ENCODE measurements at regions not wholly inside any gene's neighbourhood (a gene's known extent, or its start where the extent isn't known, plus 50 kb on each side); places are given as distances from the start of the nearest gene placed in this dataset.

- TF ChIP-seq CLOCK (CRISPR knock-in tag; IDR thresholded peaks at IDR 0.05; ENCODE audit: borderline replicate concordance) (no peak), THRAP3 (IDR thresholded peaks at IDR 0.05; ENCODE audit: borderline replicate concordance) (no peak), NELFE (IDR thresholded peaks at IDR 0.05; ENCODE audit: insufficient read depth, insufficient read length) (no peak), STAT5B (CRISPR knock-in tag; IDR thresholded peaks at IDR 0.05) (no peak), CSDE1 (IDR thresholded peaks at IDR 0.05) (no peak), BHLHE40 (IDR thresholded peaks at IDR 0.05; ENCODE audit: low read length) (peak; percentile 56), ELF1 (tag; IDR thresholded peaks at IDR 0.05) (no peak), PPARD (CRISPR knock-in tag; IDR thresholded peaks at IDR 0.05) (no peak), XRCC4 (IDR thresholded peaks at IDR 0.05; ENCODE audit: extremely low read depth, insufficient read depth, insufficient read length) (no peak), CBFA2T3 (IDR thresholded peaks at IDR 0.05) (peak; percentile 96), ESRRB (CRISPR knock-in tag; IDR thresholded peaks at IDR 0.05; ENCODE audit: borderline replicate concordance) (no peak), ZBTB8A (IDR thresholded peaks at IDR 0.05; ENCODE audit: partially characterized antibody) (no peak), HOMEZ (CRISPR knock-in tag; IDR thresholded peaks at IDR 0.05) (no peak), ARID3B (CRISPR knock-in tag; IDR thresholded peaks at IDR 0.05; ENCODE audit: borderline replicate concordance) (no peak), ZNF280B (CRISPR knock-in tag; IDR thresholded peaks at IDR 0.05) (no peak), FOXP1 (CRISPR knock-in tag; IDR thresholded peaks at IDR 0.05) (no peak), CEBPG (CRISPR knock-in tag; IDR thresholded peaks at IDR 0.05) (no peak), CEBPG (tag; conservative IDR thresholded peaks at IDR 0.05 in 1 of 2, IDR thresholded peaks at IDR 0.05 in 1 of 2) (no peak), ATF3 (IDR thresholded peaks at IDR 0.05) (peak; percentile 72; the same call in 1 of the 2 replicates), ATF3 (CRISPR knock-in tag; conservative IDR thresholded peaks at IDR 0.05) (0 out of 2 replicates have a peak, but pooled peaks have one; percentile 31), ZNF79 (CRISPR knock-in tag; IDR thresholded peaks at IDR 0.05; ENCODE audit: low read depth) (no peak)
Measured at GRCh38 chr17:63381101-63381729, 64.9 kb downstream of the CYB561 start (continued).
